ENCODE measurements at regions not wholly inside any gene's neighbourhood (a gene's known extent, or its start where the extent isn't known, plus 50 kb on each side); places are given as distances from the start of the nearest gene placed in this dataset.

DNA sequence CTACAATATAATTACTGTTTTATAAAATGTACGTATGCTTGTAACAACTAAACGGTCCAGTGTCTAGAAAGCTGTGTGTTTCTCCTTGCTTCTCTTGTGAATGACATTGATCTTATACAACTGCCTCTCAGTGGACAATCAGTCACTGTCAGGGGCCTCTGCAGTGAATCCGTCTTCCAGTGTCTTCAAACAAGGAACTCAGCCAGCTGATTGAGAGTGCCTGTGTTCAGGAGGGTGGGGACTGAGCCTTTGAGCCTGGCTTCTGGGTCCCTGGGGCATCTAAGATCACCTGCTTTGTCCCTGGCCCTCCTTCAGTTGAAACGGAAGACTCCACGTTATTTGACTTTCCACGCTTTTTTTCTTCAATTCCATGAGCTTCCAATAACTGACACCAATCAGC, 133.1 kb upstream of the SFSWAP start:
- TF ChIP-seq ZNF76 (CRISPR knock-in tag; IDR thresholded peaks at IDR 0.05; ENCODE audit: borderline replicate concordance) (no peak), ZNF24 (IDR thresholded peaks at IDR 0.05) (no peak), EP300 (IDR thresholded peaks at IDR 0.05; ENCODE audit: low read length) (no peak)
